HG03280 (cell line): ENCODE measurements at regions not wholly inside any gene's neighbourhood (a gene's known extent, or its start where the extent isn't known, plus 50 kb on each side); places are given as distances from the start of the nearest gene placed in this dataset.

Source experiments
- ATAC-seq: cut with Tn5 transposase; IDR thresholded peaks from one replicate; pipeline ENCODE4 v1.9.1; 2021; ENCODE audit warnings: mild to moderate bottlenecking, moderate library complexity; ENCODE audit not compliant: unreplicated experiment

GRCh38 chr2:128818704-128819491 lies 500.2 kb upstream of the HS6ST1 start:
- ATAC-seq, result no peak

DNA sequence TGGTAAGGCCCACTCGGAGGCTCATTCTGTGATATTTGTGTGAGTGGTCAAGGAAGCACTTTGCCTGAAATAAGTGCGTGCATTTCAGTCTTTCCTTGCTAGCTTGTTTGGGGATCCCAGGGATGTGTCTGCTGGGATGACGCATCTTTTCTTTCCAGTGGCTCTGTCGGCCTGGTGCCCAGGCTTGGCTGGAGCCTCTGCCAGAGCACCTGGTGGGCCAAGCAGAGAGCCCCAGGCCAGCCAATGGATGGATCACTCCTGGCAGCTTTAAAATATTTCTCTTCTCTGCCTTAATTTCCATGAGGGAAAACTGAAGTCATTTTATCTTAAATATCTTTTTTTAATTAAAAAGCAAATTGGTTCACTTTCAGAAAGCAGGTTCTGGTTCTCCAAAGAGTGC lies 501.8 kb upstream of the HS6ST1 start:
- ATAC-seq, result no peak

- ATAC-seq, result no peak
These were observed 502.3 kb upstream of the HS6ST1 start for GRCh38 chr2:128821010-128821409.

- no peak for ATAC-seq
These were observed 514.4 kb upstream of the HS6ST1 start for GRCh38 chr2:128832946-128833663.

DNA sequence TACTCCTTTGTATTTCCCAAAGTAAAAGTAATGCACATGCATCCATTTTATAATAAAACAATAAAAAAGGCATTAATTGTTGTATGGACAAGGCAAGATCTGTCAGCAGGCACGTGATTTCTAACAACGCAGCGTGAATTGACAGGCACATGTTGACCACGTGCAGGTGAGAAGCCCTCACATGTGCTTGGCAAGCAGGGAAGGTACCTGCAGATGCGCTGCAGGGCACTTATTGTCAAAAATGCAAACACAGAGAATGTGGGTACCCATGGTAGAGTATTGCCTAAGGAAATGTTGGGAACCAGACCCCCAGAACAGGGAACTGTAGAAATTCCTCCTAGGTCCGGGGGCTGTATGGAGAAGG lies 515.0 kb upstream of the HS6ST1 start:
- no peak for ATAC-seq

DNA sequence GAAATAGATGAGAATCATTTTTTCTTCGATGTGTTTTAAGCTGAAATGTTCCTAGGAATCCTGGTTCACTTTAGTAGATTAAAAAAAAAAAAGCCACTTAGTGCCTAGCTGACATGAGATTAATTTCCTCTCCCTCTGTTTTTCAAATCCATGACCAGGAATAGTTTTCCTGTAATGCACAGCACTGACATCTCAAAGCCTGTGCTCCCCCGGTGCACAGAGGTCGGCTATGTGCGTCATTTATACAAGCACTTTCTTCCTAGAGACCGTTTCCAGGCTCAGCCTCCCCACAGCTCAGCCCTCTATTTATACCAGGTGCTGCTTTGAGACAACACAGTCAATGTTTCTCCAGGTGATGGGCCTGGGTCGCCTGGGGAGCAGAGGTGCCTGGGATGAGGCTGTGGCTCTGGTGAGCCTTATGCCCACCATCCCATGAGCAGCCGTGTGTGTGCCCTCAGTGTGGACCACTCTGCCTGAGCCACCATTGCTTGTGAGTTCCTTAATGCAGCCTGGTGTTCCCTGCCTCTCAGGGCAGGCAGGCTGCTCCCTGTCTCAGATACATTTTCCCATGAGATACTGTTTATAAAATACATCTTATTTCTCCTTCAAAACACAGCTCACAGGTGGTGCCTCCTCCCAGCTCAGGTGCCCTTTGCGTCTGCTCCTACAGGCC lies 515.7 kb upstream of the HS6ST1 start:
- ATAC-seq, result no peak

- no peak for ATAC-seq
These were observed 516.2 kb upstream of the HS6ST1 start for GRCh38 chr2:128834880-128835252.

DNA sequence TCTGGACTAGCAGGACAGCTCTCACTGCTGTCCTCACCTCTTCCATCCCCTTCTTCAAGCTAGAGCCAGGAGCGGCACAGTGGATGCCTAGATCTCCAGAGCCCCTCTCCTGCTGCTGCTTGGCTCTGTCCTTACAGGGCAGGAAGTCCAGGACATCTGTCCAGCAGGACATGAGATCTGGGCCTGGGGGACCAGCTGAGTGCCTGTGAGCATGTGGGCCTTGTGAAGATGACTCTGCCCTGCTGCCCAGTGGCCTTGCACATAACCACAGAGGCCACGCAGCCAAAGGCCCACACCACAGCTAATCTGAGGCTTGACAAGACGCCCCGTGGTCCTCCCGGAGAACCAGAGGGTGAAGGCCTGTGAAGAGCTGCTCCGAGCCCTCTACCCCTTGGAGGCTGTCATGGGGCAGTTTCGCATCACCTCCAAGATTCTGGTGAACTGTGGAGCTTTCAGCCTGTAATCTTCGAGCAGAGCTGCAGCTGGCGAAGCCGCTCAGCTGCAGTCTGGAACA lies 516.7 kb upstream of the HS6ST1 start:
- ATAC-seq, result no peak

DNA sequence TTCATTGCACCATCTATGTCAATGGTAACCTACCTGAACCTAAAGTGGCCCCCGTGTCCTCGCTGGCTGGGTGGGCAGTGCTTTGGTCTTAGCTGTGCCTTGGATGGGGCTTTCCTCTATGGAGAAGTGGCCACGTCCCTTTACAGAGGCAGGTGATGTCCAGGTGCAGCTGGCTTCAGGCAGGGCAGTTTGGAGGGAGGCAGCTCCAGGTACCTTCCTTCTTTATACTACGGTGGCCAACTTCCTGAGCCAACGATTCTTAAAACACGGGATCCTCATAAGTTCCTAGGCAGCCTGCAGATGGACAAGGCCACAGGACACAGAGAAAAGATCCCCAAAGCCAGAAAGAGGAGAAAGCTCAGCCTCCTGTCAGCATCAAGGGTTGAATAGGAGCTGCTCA lies 517.3 kb upstream of the HS6ST1 start:
- no peak for ATAC-seq

DNA sequence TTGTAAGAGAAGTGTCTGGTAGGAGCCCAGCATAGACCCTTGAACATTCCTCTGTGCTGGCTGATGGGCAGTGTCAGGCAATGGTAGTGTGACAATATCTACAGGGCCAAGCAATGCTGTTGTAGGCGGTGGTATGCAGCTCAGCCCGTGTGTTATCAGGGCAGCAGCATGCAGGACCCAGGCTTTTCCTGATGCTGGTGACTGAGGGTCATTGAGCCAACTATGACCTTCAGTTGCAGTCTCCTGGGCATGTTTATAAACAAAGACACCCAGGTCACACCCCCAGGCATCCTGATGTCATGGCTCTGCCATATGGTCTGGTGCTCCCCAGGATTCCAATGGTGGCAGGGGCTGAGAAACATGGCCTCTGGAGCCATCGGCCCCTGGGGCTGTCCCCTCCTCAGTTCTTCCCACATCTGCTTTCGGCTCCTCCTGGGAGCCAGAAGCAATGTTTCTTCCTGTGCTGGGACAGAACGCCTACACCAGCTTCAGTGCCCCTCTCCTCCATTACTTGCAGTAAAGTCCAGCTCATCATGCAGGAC lies 518.0 kb upstream of the HS6ST1 start:
- no peak for ATAC-seq

DNA sequence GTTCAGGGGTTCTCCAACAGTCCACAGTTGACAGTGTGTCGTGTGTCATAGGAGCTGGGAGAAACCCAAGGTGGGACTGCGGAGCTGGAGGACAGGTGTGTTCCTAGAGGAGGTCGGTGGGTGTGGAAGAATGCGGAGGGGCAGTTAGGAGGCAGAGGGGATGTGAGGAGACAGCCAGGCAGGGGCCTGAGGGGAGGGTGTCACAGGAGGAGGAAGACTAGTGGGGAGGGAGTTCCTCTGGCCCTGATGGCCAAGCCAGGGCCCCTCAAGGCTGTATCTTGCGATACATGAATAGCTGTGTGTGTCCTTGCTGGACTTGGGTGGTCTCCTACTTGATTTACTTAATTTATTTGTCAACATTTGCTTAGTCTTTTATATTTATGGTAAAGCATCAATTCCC lies 519.6 kb upstream of the HS6ST1 start:
- ATAC-seq, result no peak

- no peak for ATAC-seq
These were observed 523.1 kb upstream of the HS6ST1 start for GRCh38 chr2:128841803-128842202.

DNA sequence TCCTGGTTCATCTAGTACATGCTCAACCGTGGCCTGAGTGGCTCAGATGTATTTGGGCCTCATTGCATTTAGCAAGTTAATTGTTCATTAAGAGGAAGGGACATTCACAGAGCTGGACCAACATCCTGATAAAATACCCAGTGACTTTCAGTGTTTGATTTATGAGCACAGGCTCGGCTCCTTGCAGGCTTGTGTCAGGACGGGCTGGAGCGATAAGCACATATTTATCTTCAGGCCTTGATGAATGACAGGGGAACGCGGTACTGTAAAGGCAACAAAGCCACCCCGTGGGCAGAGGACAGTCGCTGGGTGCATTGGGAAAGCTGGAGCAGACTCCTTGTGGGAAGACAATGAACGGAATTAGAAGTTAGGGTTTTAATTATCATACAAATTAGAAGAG lies 548.6 kb upstream of the HS6ST1 start:
- no peak for ATAC-seq

GRCh38 chr2:128867936-128868636 lies 549.4 kb upstream of the HS6ST1 start:
- ATAC-seq, result no peak

DNA sequence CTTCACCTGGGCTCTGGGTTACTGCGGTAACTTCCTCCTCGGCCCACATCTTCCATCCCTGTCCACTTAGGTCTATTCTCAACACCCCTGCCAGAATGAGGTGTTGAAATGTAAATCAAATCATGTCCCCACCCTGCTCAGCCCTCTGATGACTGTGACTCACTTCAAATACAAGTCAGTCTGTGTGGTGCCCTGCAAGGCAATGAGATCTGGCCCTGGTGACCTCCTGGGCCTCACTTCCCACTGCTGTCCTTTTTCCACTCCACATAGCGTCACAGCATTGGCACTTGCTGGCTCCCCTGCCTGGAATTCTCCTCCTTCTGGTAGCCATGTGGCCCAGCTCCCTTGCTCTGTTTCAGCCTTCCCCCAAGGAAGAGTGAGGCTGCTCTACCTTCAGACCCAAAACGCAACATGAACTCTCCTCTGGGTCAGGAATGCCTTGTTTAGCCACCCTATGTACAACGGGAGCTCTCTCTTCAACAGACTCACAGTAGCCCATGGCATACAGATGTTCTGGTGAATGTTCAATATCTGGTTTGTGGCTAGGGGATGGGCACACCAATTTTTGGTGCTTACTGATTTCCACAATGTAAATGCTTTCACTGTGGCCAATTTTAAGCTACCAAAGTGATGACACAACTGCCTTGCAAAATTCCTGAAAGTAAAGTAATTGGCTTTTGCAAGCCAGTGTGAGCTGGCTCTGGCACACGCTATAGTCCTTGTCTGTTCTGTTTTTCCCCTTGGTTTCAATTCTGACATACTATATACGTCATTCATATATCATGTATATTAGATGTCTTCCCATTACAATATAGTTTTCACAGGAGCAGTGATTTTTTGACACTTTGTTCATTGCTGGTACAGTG lies 550.3 kb upstream of the HS6ST1 start:
- ATAC-seq, result no peak

GRCh38 chr2:128874608-128875007 lies 555.9 kb upstream of the HS6ST1 start:
- ATAC-seq, result no peak

DNA sequence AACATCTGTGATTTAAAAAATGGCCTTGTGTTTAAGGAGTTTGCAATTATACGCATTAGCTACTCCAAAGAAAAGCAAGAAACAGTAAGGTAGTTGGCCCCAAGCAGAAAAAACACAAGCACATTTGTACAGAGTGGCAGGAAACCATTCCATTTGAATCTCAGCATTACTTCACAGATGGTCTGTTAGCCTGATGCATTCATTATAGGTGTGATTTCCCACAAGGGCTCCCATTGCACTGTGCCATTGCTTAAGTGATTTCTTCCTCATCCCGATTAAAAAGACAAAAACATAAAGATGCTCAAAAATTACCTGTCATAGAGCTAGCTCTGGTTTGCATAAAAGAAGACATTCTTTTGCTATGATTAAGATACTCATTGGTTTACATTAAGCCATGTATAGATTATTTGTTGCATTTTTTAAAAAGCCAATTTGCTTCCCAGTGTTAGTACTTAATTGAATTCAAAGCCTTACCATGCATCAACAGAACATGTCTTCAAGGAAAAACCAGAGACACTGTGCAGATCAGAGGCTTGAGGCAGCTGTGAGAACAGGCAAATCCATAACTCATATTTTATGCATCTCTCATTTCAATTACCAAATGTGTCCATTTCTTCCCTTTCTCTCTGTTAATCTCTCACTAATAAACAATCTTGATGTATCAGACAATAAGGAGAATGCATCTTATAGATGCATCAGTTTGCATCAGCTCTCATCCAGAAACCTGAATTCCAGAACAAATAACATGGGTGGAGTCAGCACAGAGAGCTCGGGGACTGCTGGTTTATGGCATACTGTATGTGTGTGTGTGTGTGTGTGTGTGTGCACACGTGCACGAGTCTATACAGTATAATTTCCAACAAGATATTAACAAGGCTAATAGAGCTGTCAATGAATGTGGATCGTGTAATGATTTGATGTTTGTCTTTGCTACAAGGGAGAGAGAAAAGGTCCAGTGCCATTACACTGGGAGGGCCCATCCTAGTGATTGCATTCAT lies 558.6 kb upstream of the HS6ST1 start:
- no peak for ATAC-seq

DNA sequence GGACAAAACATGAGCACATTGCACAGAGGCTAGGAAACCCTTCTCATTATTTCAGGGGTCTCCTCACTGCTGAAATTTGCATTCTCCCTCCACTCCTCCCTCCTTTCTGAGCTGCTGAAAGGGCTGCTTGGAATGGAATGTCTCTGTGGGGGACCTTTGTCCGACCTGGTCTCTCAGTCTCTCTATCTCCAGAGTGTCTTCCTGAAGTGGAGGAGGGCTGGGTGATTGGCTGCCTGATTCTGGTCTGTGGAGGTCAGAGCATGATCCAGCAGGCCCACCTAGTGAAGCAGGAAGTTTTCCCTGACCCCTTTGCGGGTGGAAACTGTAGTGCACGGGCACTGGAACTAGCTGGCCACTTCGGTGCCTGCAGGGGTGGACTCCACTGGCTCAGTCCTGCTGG lies 560.5 kb upstream of the HS6ST1 start:
- ATAC-seq, result no peak

DNA sequence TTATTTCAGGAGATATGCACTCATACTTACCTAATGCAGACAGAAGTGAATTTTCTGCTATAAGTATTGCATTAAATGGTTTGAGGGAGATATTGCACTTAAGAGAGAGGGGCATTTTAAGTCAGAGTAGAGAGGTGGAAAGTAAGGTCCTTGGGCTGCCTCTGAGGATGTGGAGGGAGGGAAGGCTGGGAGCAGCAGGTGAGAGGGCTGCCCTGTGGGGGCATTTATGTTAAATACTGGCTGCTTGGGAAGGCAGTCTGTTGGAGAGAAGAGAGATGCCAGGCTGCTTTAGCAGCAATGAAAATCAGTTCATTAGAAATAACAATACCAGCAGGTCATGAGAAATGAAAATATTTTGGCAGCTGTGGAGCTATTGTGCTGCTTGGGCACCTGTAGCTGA lies 576.2 kb upstream of the HS6ST1 start:
- no peak for ATAC-seq
